ENCODE measurements at regions not wholly inside any gene's neighbourhood (a gene's known extent, or its start where the extent isn't known, plus 50 kb on each side); places are given as distances from the start of the nearest gene placed in this dataset.

GRCh38 chr2:167626301-167626700, 621.1 kb downstream of the STK39 start:
- no peak for TF ChIP-seq ZFP3 (CRISPR knock-in tag; IDR thresholded peaks at IDR 0.05)
- no peak for TF ChIP-seq RARB (CRISPR knock-in tag; IDR thresholded peaks at IDR 0.05)
- TF ChIP-seq SNAI2 (CRISPR knock-in tag; IDR thresholded peaks at IDR 0.05), result no peak
- TF ChIP-seq ZNF565 (CRISPR knock-in tag; conservative IDR thresholded peaks at IDR 0.05; ENCODE audit: low read depth), result no peak
- no peak for TF ChIP-seq ZC3H10 (CRISPR knock-in tag; IDR thresholded peaks at IDR 0.05)
- ATAC-seq, result no peak

GRCh38 chr2:167616997-167617396, 630.4 kb downstream of the STK39 start:
- TF ChIP-seq RARB (CRISPR knock-in tag; IDR thresholded peaks at IDR 0.05) (no peak), TSHZ2 (CRISPR knock-in tag; IDR thresholded peaks at IDR 0.05) (no peak), GLIS3 (CRISPR knock-in tag; IDR thresholded peaks at IDR 0.05) (no peak), ESRRG (CRISPR knock-in tag; IDR thresholded peaks at IDR 0.05) (no peak), ARNTL (CRISPR knock-in tag; IDR thresholded peaks at IDR 0.05; ENCODE audit: borderline replicate concordance, low read depth) (no peak), POU6F1 (CRISPR knock-in tag; IDR thresholded peaks at IDR 0.05; ENCODE audit: borderline replicate concordance, low read depth) (no peak), TCF4 (CRISPR knock-in tag; IDR thresholded peaks at IDR 0.05; ENCODE audit: borderline replicate concordance) (no peak), ZNF70 (CRISPR knock-in tag; IDR thresholded peaks at IDR 0.05) (no peak), ZNF8 (CRISPR knock-in tag; IDR thresholded peaks at IDR 0.05) (no peak), BACH2 (CRISPR knock-in tag; IDR thresholded peaks at IDR 0.05; ENCODE audit: borderline replicate concordance) (no peak), SNAI2 (CRISPR knock-in tag; IDR thresholded peaks at IDR 0.05) (no peak), OSR1 (CRISPR knock-in tag; IDR thresholded peaks at IDR 0.05) (no peak), ZFP3 (CRISPR knock-in tag; IDR thresholded peaks at IDR 0.05) (no peak), PPARA (CRISPR knock-in tag; IDR thresholded peaks at IDR 0.05; ENCODE audit: borderline replicate concordance) (no peak)
- ATAC-seq, result no peak

GRCh38 chr2:167613471-167613870, 633.9 kb downstream of the STK39 start:
- TF ChIP-seq CREB5 (CRISPR knock-in tag; IDR thresholded peaks at IDR 0.05; ENCODE audit: low read depth) (no peak), ESRRG (CRISPR knock-in tag; IDR thresholded peaks at IDR 0.05) (no peak), CSDC2 (CRISPR knock-in tag; IDR thresholded peaks at IDR 0.05) (no peak), ZNF70 (CRISPR knock-in tag; IDR thresholded peaks at IDR 0.05) (no peak), ZC3H10 (CRISPR knock-in tag; IDR thresholded peaks at IDR 0.05) (no peak), ZFP30 (CRISPR knock-in tag; IDR thresholded peaks at IDR 0.05) (no peak), OSR1 (CRISPR knock-in tag; IDR thresholded peaks at IDR 0.05) (no peak)
- no peak for ATAC-seq

- no peak for ATAC-seq
- TF ChIP-seq GLIS3 (CRISPR knock-in tag; IDR thresholded peaks at IDR 0.05) (no peak), ZC3H10 (CRISPR knock-in tag; IDR thresholded peaks at IDR 0.05) (no peak), TSHZ2 (CRISPR knock-in tag; IDR thresholded peaks at IDR 0.05) (no peak), OSR1 (CRISPR knock-in tag; IDR thresholded peaks at IDR 0.05) (no peak), ESRRG (CRISPR knock-in tag; IDR thresholded peaks at IDR 0.05) (no peak), CREB5 (CRISPR knock-in tag; IDR thresholded peaks at IDR 0.05; ENCODE audit: low read depth) (no peak), BACH2 (CRISPR knock-in tag; IDR thresholded peaks at IDR 0.05; ENCODE audit: borderline replicate concordance) (no peak), ISL1 (CRISPR knock-in tag; IDR thresholded peaks at IDR 0.05) (no peak), PPARA (CRISPR knock-in tag; IDR thresholded peaks at IDR 0.05; ENCODE audit: borderline replicate concordance) (no peak), TCF4 (CRISPR knock-in tag; IDR thresholded peaks at IDR 0.05; ENCODE audit: borderline replicate concordance) (no peak), ZNF565 (CRISPR knock-in tag; conservative IDR thresholded peaks at IDR 0.05; ENCODE audit: low read depth) (no peak), RARB (CRISPR knock-in tag; IDR thresholded peaks at IDR 0.05) (no peak), SNAI2 (CRISPR knock-in tag; IDR thresholded peaks at IDR 0.05) (no peak), TOX (CRISPR knock-in tag; IDR thresholded peaks at IDR 0.05; ENCODE audit: borderline replicate concordance) (no peak), ARNTL (CRISPR knock-in tag; IDR thresholded peaks at IDR 0.05; ENCODE audit: borderline replicate concordance, low read depth) (no peak), PATZ1 (CRISPR knock-in tag; IDR thresholded peaks at IDR 0.05; ENCODE audit: borderline replicate concordance) (no peak), ZNF8 (CRISPR knock-in tag; IDR thresholded peaks at IDR 0.05) (no peak)
Observed at GRCh38 chr2:167608487-167608886, 638.9 kb downstream of the STK39 start.

Measured in SK-N-SH treated with all-trans-retinoic acid at 6 μM for 48 hours (cell line).